HG03097 (cell line): ENCODE measurements at regions not wholly inside any gene's neighbourhood (a gene's known extent, or its start where the extent isn't known, plus 50 kb on each side); places are given as distances from the start of the nearest gene placed in this dataset.

Experiments
- ATAC-seq: cut with Tn5 transposase; IDR thresholded peaks from one replicate; pipeline ENCODE4 v1.9.1; 2021; ENCODE audit not compliant: unreplicated experiment, low FRiP score

DNA sequence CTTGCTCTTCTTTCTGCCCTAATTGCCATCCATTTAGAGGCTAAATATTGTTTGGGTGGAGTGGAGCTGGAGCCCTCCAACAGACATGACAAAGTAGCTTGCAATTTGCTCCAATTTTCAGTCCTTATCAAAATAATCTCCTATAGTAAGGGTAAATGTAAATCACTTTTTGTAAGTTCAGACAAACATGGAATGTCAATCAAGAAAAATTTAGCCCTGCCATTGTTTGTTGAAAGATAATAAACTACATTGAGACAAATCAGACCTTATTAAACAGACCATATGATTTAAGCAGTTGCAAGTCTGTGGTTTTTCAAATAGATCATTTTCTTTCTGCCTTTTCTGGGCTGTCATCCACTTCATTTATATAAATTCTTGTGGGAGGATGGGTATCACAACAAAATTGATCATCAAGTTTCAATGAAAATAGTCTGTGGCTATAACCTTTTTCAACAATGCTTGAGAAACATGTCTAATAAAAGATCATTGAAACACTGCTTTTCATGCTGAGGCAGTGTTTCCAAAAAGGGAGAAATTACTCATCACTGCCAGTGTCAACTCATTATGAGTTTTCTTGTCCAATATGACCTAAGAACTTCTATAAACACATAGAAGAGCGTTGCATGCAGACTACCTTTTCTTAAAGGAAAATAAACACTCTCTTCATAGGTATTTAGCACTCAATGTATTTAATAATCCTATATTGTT is 1152.0 kb upstream of the B3GALT2 start:
- no peak for ATAC-seq

- ATAC-seq, result no peak
Observed at GRCh38 chr1:194333240-194333639, 1146.8 kb upstream of the B3GALT2 start.

GRCh38 chr1:194331758-194332157 is 1145.3 kb upstream of the B3GALT2 start:
- ATAC-seq, result no peak

DNA sequence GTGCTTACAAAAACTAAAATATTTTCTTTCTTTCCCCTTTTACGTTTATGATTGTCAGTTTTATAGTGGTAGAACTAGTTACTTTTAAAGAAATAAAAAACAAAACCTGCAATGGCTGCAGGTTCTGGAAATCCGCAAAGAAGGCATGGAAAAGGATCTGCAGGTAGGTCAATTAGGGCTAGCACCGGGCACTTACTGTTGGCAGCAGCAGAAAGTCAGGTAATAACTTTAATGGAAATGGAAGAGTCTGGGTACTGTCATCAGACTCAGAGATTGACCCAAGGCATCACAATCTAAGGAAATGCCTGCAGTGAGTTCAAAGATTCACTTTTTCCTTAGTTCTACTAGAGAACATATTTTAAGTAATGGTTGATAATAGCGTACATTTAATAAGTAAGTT is 1136.3 kb upstream of the B3GALT2 start:
- ATAC-seq, result no peak

- no peak for ATAC-seq
Observed at GRCh38 chr1:194318790-194319280, 1132.4 kb upstream of the B3GALT2 start.

GRCh38 chr1:194309697-194310096 is 1123.3 kb upstream of the B3GALT2 start:
- ATAC-seq, result no peak

- no peak for ATAC-seq
Observed at GRCh38 chr1:194309269-194309668, 1122.9 kb upstream of the B3GALT2 start.

- ATAC-seq, result no peak
Observed at GRCh38 chr1:194300776-194301175, 1114.4 kb upstream of the B3GALT2 start.

- ATAC-seq, result no peak
Observed at GRCh38 chr1:194300340-194300739, 1113.9 kb upstream of the B3GALT2 start.

DNA sequence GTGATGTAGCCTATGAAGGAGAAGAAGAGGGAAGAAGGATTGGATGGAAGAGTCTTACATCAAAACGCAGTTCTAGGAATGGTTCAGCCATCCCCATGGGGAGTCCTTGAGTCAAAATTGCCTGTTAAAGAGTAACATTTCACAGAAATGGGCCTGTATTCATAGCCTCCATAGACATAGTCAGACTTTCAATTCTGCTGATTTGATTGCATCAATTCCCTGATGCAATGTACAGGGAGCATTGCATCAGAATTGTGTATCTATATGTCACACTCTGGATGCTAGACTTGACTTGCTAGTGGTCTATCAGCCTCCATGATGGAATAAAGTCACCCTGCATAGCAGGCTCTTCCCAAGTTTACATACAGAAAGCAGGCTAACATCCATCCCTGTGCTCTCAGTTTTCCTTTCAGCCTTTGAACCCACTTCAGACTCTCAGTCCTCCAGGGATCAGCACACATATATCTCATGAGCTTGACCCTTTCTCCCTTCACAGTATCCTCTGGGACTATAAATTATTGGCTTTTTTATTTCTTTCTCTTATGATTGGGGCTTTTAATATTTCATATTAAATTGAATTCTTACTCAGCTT is 1111.7 kb upstream of the B3GALT2 start:
- ATAC-seq, result no peak

GRCh38 chr1:194297094-194297493 is 1110.7 kb upstream of the B3GALT2 start:
- no peak for ATAC-seq

DNA sequence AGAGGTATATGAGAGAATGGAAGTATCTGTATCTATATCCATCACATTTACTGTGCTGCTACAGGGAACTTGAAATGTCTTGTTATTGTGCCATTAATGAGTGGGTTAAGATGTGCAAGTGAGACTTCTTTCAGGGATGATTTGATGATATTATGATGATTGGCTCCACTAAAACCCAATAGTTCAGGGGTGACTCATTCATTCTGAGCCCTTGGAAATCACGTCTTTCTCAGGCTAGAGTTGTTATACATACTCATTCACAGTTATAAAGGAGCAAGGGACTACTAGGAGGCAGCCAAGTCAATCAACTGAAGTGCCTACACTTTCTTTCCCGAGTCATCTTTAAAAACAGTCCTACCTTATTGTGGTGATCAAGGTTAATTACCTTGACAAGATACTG is 1109.8 kb upstream of the B3GALT2 start:
- no peak for ATAC-seq

GRCh38 chr1:194295685-194296084 is 1109.3 kb upstream of the B3GALT2 start:
- ATAC-seq, result peak; percentile 88

GRCh38 chr1:194293851-194294405 is 1107.5 kb upstream of the B3GALT2 start:
- ATAC-seq, result no peak

GRCh38 chr1:194292966-194293365 is 1106.6 kb upstream of the B3GALT2 start:
- ATAC-seq, result no peak

DNA sequence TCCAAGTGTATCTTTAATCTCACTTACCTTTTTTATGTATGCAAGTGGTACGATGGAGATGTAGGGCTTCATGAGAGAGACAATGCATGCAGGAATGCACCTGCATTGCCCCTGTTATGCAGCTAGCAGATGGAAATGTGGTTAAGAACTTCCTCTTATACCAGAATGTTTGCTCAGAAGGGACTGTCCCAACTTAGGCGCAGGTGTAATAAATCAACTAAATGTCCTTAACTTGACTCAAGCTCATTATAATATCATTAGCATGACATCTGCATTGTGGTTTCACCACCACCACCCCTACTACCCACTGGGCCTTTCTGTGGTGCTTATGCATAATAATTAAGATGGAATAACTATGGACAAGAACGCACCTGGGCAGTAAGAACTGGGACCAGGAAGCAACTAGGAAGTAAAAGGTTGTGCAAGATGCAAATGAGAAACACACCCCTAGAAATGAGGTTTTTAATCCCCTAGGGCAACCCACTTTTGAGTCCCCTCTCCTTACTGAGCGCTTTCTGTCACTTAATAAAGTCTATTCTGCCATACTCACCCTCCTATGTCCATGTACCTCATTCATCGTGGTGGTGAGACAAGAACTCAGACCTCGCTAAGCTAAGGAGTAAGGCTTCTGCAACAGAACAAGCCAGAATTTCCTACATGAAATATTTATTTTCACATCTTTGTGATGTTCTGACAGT is 1103.3 kb upstream of the B3GALT2 start:
- peak; percentile 98 for ATAC-seq

- ATAC-seq, result no peak
Observed at GRCh38 chr1:194288238-194288637, 1101.8 kb upstream of the B3GALT2 start.

- no peak for ATAC-seq
Observed at GRCh38 chr1:194281376-194281775, 1095.0 kb upstream of the B3GALT2 start.

DNA sequence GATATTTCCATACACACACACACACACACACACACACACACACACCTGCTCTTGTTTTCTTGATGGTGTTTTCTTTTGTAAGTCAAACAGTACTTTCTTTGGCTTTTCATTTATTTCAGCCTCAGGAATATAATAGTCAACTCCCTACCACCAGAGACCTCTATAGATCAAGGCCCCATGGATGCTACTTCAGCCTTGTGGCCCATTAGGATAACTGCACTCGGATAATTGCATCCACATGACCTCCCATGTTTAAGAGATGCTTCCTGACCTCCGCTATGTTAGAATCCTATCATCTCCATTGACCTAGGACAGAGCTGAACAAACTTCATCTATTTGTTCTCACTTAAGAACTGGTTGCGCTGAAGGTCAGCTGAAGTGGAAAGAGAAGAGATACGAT is 1094.0 kb upstream of the B3GALT2 start:
- ATAC-seq, result no peak

DNA sequence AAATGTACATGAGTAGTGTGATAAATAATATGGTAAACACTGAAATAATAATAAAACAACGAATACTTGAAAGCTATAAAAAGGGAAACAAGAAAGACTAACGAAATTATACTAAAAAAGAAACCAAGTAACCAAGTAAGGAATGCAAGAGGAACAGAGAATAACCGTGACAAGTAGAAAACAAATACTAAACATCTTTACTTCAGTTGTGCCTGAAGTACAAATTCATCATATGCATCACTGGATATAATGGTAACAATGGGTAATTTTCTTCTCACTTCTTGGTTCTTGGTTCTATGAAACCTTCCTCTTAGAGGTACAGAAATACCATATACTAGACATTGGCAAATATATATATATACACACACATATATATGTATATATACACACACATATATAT is 1093.6 kb upstream of the B3GALT2 start:
- no peak for ATAC-seq

GRCh38 chr1:194277927-194278326 is 1091.5 kb upstream of the B3GALT2 start:
- ATAC-seq, result peak; percentile 84
